RWPE2 (cell line): ENCODE measurements at regions not wholly inside any gene's neighbourhood (a gene's known extent, or its start where the extent isn't known, plus 50 kb on each side); places are given as distances from the start of the nearest gene placed in this dataset.

Experiments used
- ATAC-seq: fragments of 200-7000 bp; cut with Tn5 transposase; 3 replicates; pipeline ENCODE4 v1.9.1; 2021; ENCODE audit warnings: low read depth
- DNase-seq: peaks from one replicate; pipeline ENCODE4 v3.0.0-alpha.2; 2020; ENCODE audit warnings: low spot score
- H3K27ac ChIP-seq: fragments of 450-650 bp; 2 replicates; pipeline ENCODE4 v1.5.1; 2017; ENCODE audit warnings: mild to moderate bottlenecking; ENCODE audit not compliant: poor library complexity, severe bottlenecking
- H3K27me3 ChIP-seq: fragments of 250-450 bp; sonication (Bioruptor Pico); 2 replicates; pipeline ENCODE4 v1.5.1; 2021; ENCODE audit warnings: mild to moderate bottlenecking, moderate library complexity; ENCODE audit not compliant: insufficient read depth, poor library complexity, severe bottlenecking
- H3K36me3 ChIP-seq: fragments of 250-450 bp; sonication (Bioruptor Pico); 2 replicates; pipeline ENCODE4 v1.5.1; 2020; ENCODE audit warnings: low read depth, mild to moderate bottlenecking, moderate library complexity
- H3K4me1 ChIP-seq: fragments of 250-450 bp; sonication (Bioruptor Pico); 2 replicates; pipeline ENCODE4 v1.5.1; 2021; ENCODE audit warnings: mild to moderate bottlenecking, moderate library complexity; ENCODE audit not compliant: insufficient read depth, poor library complexity, severe bottlenecking
- H3K4me3 ChIP-seq: fragments of 250-450 bp; sonication (Bioruptor Pico); 2 replicates; pipeline ENCODE4 v1.5.1; 2021; ENCODE audit warnings: mild to moderate bottlenecking, moderate library complexity; ENCODE audit not compliant: severe bottlenecking
- H3K9me3 ChIP-seq: fragments of 250-450 bp; sonication (Bioruptor Pico); 2 replicates; pipeline ENCODE4 v1.5.1; 2021; ENCODE audit warnings: mild to moderate bottlenecking, moderate library complexity; ENCODE audit not compliant: severe bottlenecking
- TF ChIP-seq, protein P1 (sequence below): fragments of 450-650 bp; IDR thresholded peaks from one replicate; pipeline ENCODE4 v1.5.1; 2017; ENCODE audit warnings: mild to moderate bottlenecking, moderate library complexity; ENCODE audit not compliant: poor library complexity, severe bottlenecking

DNA sequence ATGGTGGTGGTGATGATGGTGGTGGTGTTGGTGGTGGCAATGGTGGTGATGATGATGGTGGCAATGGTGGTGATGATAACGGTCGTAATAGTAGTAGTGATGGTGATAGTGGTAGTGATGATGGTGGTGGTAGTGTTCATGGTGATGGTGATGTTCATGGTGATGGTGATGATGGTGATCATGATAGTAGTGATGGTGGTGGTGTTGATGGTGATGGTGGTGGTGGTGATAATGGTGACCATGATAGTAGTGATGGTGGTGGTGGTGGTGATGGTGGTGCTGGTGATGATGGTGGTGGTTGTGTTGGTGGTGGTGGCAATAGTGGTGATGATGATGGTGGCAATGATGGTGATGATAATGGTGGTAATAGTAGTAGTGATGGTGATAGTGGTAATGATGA, 68.0 kb downstream of the SOX9 start:
- no peak for ATAC-seq
- no peak for DNase-seq
- Histone ChIP-seq H3K27ac (no peak overlapping the region), H3K27me3 (no peaks in the 10 kb centered on the region), H3K9me3 (no peaks in the 10 kb centered on the region), H3K4me3 (no peak overlapping the region), H3K4me1 (no peaks in the 10 kb centered on the region), H3K36me3 (no peaks in the 10 kb centered on the region)
- TF ChIP-seq, protein P1, sequence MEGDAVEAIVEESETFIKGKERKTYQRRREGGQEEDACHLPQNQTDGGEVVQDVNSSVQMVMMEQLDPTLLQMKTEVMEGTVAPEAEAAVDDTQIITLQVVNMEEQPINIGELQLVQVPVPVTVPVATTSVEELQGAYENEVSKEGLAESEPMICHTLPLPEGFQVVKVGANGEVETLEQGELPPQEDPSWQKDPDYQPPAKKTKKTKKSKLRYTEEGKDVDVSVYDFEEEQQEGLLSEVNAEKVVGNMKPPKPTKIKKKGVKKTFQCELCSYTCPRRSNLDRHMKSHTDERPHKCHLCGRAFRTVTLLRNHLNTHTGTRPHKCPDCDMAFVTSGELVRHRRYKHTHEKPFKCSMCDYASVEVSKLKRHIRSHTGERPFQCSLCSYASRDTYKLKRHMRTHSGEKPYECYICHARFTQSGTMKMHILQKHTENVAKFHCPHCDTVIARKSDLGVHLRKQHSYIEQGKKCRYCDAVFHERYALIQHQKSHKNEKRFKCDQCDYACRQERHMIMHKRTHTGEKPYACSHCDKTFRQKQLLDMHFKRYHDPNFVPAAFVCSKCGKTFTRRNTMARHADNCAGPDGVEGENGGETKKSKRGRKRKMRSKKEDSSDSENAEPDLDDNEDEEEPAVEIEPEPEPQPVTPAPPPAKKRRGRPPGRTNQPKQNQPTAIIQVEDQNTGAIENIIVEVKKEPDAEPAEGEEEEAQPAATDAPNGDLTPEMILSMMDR: no peak

DNA sequence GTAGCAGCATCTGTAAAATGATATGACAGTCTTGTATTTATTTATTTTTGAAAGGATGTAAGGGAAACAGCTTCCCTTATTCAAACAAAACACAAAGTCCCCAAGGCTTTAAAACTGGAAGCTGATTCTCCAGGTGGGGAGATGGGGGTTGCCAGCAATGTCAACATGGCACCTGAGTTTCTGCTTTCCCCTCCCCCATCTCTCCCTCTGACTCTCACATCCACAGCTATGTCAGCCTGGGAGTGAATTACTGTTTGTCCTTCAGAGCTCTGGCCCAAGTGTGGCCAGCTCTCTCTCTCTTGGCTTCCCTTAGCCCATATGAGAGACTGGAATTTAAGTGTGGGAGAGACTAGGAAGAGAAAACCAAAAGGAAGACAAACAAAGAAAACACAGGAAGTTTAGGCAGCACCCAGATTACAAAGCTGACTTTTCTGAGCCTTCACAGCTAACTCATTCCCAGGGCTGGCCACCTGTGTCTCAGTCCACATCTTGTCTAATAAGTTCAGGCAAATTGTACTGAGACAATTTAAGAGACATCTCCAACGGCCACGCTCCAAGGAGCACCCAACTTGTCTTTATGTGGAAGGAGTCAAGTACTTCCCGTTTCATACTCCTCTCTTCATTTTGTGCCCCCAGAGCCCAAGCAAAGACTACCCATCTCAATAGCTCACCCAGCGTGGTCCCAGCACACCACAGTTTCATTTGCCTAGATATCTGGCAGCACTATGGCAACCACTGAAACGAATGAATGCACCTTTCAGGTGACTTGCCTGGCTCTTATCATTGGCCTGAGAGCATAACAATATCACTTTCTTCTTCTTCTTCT, 69.2 kb downstream of the SOX9 start:
- H3K27ac ChIP-seq: no peak overlapping the region
- no peak overlapping the region for H3K4me3 ChIP-seq
- no peak for ATAC-seq
- TF ChIP-seq, protein P1: no peak
- H3K27me3 ChIP-seq: no peaks in the 10 kb centered on the region
- H3K9me3 ChIP-seq: no peaks in the 10 kb centered on the region
- no peak for DNase-seq
- no peaks in the 10 kb centered on the region for H3K36me3 ChIP-seq
- no peaks in the 10 kb centered on the region for H3K4me1 ChIP-seq

DNA sequence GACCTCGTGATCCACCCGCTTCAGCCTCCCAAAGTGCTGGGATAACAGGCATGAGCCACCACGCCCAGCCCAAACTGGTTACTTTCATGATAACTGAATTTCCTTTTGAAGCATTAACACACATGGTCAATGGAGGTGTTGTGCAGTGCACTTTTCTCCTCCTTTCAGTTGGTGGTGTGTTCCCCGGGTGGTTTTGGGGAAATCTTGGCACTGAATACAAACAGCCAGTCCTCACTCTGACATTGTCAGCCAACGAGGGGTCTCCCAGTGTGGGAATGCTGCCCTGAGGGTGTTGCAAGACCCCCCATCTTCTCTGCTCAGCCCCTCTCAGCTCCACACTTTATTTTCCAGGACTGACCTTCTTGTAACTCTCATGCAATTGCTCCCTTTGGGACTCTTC, 70.5 kb downstream of the SOX9 start:
- H3K27ac ChIP-seq: no peak overlapping the region
- H3K4me1 ChIP-seq: no peaks in the 10 kb centered on the region
- H3K4me3 ChIP-seq: no peak overlapping the region
- ATAC-seq (no peak), DNase-seq (no peak)
- H3K27me3 ChIP-seq: no peaks in the 10 kb centered on the region
- H3K36me3 ChIP-seq: no peaks in the 10 kb centered on the region
- TF ChIP-seq, protein P1: no peak
- no peaks in the 10 kb centered on the region for H3K9me3 ChIP-seq

DNA sequence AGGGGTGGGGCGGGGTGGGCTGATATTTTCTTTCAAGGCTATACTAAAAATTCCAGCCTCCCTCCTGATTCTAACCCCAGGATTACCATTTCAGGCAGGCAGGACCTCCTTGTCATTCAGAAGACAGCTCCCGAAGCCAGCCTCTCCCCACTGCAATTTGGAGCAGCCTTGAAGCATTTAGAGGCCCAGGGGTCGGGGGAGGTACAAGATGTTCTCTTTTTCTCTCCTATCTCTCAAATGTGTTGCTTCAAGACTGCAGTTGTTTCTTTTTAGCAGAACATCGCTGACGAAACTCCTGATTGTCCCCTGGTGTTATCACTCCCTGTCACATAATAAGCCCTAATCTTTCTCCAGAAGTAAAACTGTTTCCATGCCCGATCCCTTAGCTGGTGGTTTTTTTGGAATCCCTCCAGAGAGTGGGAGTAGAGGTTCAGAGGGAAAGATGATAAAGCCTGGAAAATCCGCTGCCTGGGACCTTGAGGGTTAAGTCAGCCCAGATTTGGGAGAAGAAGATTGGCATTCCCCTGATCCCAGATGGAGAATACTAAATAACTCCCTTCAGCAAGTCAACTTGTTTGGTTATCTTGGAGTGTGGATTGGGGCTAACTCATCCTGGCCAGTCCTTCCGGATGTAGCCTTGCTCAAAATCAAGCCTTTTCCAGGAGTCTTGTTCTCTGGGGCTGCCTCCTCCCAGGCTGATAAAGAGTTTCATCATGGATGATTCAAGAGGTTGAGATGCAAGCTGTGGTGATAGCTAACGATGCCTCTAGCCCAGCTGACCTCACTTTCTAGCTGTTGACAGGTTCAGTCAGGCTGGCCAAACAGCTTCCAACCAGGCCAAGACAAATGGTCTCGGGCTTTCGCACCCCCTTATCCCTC, 71.3 kb downstream of the SOX9 start:
- Histone ChIP-seq H3K27ac (no peak overlapping the region), H3K4me1 (no peaks in the 10 kb centered on the region), H3K9me3 (no peaks in the 10 kb centered on the region), H3K27me3 (no peaks in the 10 kb centered on the region), H3K4me3 (no peak overlapping the region), H3K36me3 (no peaks in the 10 kb centered on the region)
- ATAC-seq (peak; percentile 79), DNase-seq (no peak)
- TF ChIP-seq, protein P1: no peak

DNA sequence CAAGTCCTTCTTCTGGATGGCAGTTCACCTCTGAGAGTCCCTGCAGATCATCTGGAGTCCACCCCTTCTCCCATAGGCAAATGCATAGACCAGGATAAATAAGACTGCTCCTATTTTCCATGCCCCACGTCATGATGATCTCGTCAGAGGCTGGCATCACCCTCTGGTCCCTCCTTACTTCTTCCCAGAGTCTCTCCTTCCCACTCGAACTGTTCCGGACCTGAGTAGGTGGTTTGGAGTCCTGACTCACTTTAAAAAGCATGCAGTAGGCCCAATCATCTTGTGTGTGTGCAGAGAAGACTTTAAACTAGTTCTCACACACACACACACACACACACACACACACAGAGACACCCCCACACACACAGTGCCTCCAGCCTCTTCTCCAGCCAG, 72.0 kb downstream of the SOX9 start:
- ATAC-seq: no peak
- Histone ChIP-seq H3K4me1 (no peaks in the 10 kb centered on the region), H3K27ac (no peak overlapping the region), H3K4me3 (no peak overlapping the region), H3K36me3 (no peaks in the 10 kb centered on the region), H3K27me3 (no peaks in the 10 kb centered on the region), H3K9me3 (no peaks in the 10 kb centered on the region)
- DNase-seq: no peak
- TF ChIP-seq, protein P1: no peak
